Neural cell (in vitro differentiated cells): ENCODE measurements at regions not wholly inside any gene's neighbourhood (a gene's known extent, or its start where the extent isn't known, plus 50 kb on each side); places are given as distances from the start of the nearest gene placed in this dataset.

Experiments used
- H2AFZ ChIP-seq: fragments of 200-600, 300-800 bp; sonication (generic), shearing (Covaris generic); 2 replicates; pipeline ENCODE4 v1.6.0; 2014; ENCODE audit warnings: low read depth, mild to moderate bottlenecking, antibody characterized with exemption, low read length, moderate library complexity
- H3F3A ChIP-seq: fragments of 200-600 bp; shearing (Covaris generic); 2 replicates; pipeline ENCODE4 v1.6.1; 2016; ENCODE audit warnings: mild to moderate bottlenecking, moderate library complexity, mixed read lengths, antibody characterized with exemption, low read length; ENCODE audit not compliant: insufficient read depth, poor library complexity, severe bottlenecking
- H3K27ac ChIP-seq: fragments of 200-600, 300-800 bp; sonication (generic), shearing (Covaris generic); 2 replicates; pipeline ENCODE4 v1.5.1; 2014; ENCODE audit warnings: mild to moderate bottlenecking, low read length, moderate library complexity
- H3K27me3 ChIP-seq: fragments of 300-800, 200-600 bp; sonication (generic), shearing (Covaris generic); 2 replicates; pipeline ENCODE4 v1.6.0; 2014; ENCODE audit warnings: mild to moderate bottlenecking, low read depth, low read length, moderate library complexity; ENCODE audit not compliant: insufficient read depth
- H3K36me3 ChIP-seq: fragments of 300-800, 200-600 bp; sonication (generic), shearing (Covaris generic); 2 replicates; pipeline ENCODE4 v1.5.1; 2014; ENCODE audit warnings: mild to moderate bottlenecking, antibody characterized with exemption, low read length, moderate library complexity; ENCODE audit not compliant: insufficient read depth
- H3K4me2 ChIP-seq: fragments of 300-800, 200-600 bp; sonication (generic), shearing (Covaris generic); 2 replicates; pipeline ENCODE4 v1.6.0; 2014; ENCODE audit warnings: mild to moderate bottlenecking, low read length
- H3K4me3 ChIP-seq: fragments of 300-800, 200-600 bp; sonication (generic), shearing (Covaris generic); 2 replicates; pipeline ENCODE4 v1.5.1; 2014; ENCODE audit warnings: mild to moderate bottlenecking, low read length, moderate library complexity
- H3K79me2 ChIP-seq: fragments of 200-600 bp; shearing (Covaris generic); replicated peaks from 2 replicates; pipeline ENCODE4 v1.6.0; 2014; ENCODE audit warnings: mild to moderate bottlenecking, low read length, moderate library complexity; ENCODE audit not compliant: insufficient read depth
- H3K9ac ChIP-seq: fragments of 300-800, 200-600 bp; sonication (generic), shearing (Covaris generic); 2 replicates; pipeline ENCODE4 v1.6.1; 2016; ENCODE audit warnings: mild to moderate bottlenecking, low read length, mixed read lengths
- H3K9me2 ChIP-seq: fragments of 200-600 bp; shearing (Covaris generic); 2 replicates; pipeline ENCODE4 v1.6.1; 2016; ENCODE audit warnings: mild to moderate bottlenecking, low read length, mixed read lengths; ENCODE audit not compliant: insufficient read depth
- H3K9me3 ChIP-seq: fragments of 200-600, 300-800 bp; sonication (generic), shearing (Covaris generic); 2 replicates; pipeline ENCODE4 v1.6.1; 2016; ENCODE audit warnings: mild to moderate bottlenecking, mixed run types, low read length, moderate library complexity, mixed read lengths
- H4K20me1 ChIP-seq: fragments of 200-600 bp; shearing (Covaris generic); 2 replicates; pipeline ENCODE4 v1.6.1; 2016; ENCODE audit warnings: mild to moderate bottlenecking, mixed run types; ENCODE audit not compliant: insufficient read depth
- EP300 ChIP-seq: fragments of 450-650 bp; conservative IDR thresholded peaks from 2 replicates; pipeline ENCODE4 v1.6.1; 2014; ENCODE audit warnings: antibody characterized with exemption, mild to moderate bottlenecking, moderate library complexity; ENCODE audit not compliant: poor library complexity, severe bottlenecking
- EZH2 ChIP-seq: fragments of 200-600, 300-800 bp; shearing (Covaris generic), sonication (generic); IDR thresholded peaks from 2 replicates; pipeline ENCODE4 v1.6.1; 2014; ENCODE audit warnings: antibody characterized with exemption, low read length, borderline replicate concordance, mild to moderate bottlenecking; ENCODE audit not compliant: insufficient read depth, poor library complexity, severe bottlenecking
- MXI1 ChIP-seq: fragments of 450-650 bp; conservative IDR thresholded peaks from 2 replicates; pipeline ENCODE4 v1.6.1; 2014; ENCODE audit warnings: antibody characterized with exemption, mild to moderate bottlenecking; ENCODE audit not compliant: poor library complexity, severe bottlenecking
- POLR2AphosphoS5 ChIP-seq: IDR thresholded peaks from 2 replicates; pipeline ENCODE4 v1.6.1; 2012
- RAD21 ChIP-seq: fragments of 450-650 bp; conservative IDR thresholded peaks from 2 replicates; pipeline ENCODE4 v1.6.1; 2014; ENCODE audit warnings: antibody characterized with exemption, mild to moderate bottlenecking, moderate library complexity
- SMC3 ChIP-seq: fragments of 450-650 bp; conservative IDR thresholded peaks from 2 replicates; pipeline ENCODE4 v1.6.1; 2014; ENCODE audit warnings: antibody characterized with exemption, mild to moderate bottlenecking, moderate library complexity; ENCODE audit not compliant: poor library complexity
- TAF1 ChIP-seq: IDR thresholded peaks from 2 replicates; pipeline ENCODE4 v1.6.1; 2012; ENCODE audit warnings: low read depth
- TF ChIP-seq, protein P1 (sequence below): fragments of 450-650 bp; IDR thresholded peaks from 2 replicates; pipeline ENCODE4 v1.5.1; 2014; ENCODE audit warnings: antibody characterized with exemption, mild to moderate bottlenecking, moderate library complexity; ENCODE audit not compliant: poor library complexity, severe bottlenecking
- TF ChIP-seq, protein P2 (sequence below): IDR thresholded peaks from 2 replicates; pipeline ENCODE4 v1.6.1; 2012; ENCODE audit warnings: borderline replicate concordance

DNA sequence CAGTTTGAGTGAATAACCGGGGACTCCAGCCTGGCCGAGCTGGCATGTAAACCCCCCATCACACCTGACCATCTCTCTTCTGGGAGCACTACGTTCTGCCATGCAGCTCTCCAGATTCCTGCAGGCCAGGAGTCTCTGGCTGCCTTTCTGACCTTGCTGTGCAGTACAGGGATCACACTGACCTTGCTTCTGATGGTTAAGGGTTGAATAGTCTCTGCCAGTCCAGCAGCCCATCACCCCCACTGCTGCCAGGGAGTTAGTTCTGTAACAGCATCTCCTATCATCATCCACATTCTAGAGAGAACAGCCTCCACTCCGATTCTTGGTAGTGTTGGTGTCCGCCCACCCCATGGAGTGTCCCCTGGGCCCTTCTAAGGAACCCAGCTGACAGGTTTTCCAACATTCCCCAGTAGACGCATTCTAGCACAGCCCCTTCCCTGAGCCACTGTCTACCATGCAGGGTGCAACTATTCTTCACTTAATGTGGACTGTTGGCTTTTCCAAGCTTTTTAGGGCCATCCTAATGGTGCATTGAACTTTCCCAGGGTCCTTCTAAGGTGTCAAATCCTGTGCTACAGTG lies 109.8 kb downstream of the RIPK4 start:
- TF ChIP-seq SMC3 (no peak), EZH2 (no peak), MXI1 (no peak), EP300 (no peak), RAD21 (no peak), POLR2AphosphoS5 (no peak), TAF1 (no peak)
- TF ChIP-seq, protein P1, sequence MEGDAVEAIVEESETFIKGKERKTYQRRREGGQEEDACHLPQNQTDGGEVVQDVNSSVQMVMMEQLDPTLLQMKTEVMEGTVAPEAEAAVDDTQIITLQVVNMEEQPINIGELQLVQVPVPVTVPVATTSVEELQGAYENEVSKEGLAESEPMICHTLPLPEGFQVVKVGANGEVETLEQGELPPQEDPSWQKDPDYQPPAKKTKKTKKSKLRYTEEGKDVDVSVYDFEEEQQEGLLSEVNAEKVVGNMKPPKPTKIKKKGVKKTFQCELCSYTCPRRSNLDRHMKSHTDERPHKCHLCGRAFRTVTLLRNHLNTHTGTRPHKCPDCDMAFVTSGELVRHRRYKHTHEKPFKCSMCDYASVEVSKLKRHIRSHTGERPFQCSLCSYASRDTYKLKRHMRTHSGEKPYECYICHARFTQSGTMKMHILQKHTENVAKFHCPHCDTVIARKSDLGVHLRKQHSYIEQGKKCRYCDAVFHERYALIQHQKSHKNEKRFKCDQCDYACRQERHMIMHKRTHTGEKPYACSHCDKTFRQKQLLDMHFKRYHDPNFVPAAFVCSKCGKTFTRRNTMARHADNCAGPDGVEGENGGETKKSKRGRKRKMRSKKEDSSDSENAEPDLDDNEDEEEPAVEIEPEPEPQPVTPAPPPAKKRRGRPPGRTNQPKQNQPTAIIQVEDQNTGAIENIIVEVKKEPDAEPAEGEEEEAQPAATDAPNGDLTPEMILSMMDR = no peak
- TF ChIP-seq, protein P2, sequence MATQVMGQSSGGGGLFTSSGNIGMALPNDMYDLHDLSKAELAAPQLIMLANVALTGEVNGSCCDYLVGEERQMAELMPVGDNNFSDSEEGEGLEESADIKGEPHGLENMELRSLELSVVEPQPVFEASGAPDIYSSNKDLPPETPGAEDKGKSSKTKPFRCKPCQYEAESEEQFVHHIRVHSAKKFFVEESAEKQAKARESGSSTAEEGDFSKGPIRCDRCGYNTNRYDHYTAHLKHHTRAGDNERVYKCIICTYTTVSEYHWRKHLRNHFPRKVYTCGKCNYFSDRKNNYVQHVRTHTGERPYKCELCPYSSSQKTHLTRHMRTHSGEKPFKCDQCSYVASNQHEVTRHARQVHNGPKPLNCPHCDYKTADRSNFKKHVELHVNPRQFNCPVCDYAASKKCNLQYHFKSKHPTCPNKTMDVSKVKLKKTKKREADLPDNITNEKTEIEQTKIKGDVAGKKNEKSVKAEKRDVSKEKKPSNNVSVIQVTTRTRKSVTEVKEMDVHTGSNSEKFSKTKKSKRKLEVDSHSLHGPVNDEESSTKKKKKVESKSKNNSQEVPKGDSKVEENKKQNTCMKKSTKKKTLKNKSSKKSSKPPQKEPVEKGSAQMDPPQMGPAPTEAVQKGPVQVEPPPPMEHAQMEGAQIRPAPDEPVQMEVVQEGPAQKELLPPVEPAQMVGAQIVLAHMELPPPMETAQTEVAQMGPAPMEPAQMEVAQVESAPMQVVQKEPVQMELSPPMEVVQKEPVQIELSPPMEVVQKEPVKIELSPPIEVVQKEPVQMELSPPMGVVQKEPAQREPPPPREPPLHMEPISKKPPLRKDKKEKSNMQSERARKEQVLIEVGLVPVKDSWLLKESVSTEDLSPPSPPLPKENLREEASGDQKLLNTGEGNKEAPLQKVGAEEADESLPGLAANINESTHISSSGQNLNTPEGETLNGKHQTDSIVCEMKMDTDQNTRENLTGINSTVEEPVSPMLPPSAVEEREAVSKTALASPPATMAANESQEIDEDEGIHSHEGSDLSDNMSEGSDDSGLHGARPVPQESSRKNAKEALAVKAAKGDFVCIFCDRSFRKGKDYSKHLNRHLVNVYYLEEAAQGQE = no peak
- H4K20me1 ChIP-seq = no peaks in the 10 kb centered on the region
- no peaks in the 10 kb centered on the region for H3K9me3 ChIP-seq
- H3K27me3 ChIP-seq = no peaks in the 10 kb centered on the region
- no peak overlapping the region for H3K9ac ChIP-seq
- no peaks in the 10 kb centered on the region for H3F3A ChIP-seq
- no peak overlapping the region for H3K4me2 ChIP-seq
- H2AFZ ChIP-seq = no peak overlapping the region
- H3K9me2 ChIP-seq = no peaks in the 10 kb centered on the region
- no peaks in the 10 kb centered on the region for H3K36me3 ChIP-seq
- H3K27ac ChIP-seq = no peak overlapping the region
- H3K79me2 ChIP-seq = no peaks in the 10 kb centered on the region
- no peak overlapping the region for H3K4me3 ChIP-seq

DNA sequence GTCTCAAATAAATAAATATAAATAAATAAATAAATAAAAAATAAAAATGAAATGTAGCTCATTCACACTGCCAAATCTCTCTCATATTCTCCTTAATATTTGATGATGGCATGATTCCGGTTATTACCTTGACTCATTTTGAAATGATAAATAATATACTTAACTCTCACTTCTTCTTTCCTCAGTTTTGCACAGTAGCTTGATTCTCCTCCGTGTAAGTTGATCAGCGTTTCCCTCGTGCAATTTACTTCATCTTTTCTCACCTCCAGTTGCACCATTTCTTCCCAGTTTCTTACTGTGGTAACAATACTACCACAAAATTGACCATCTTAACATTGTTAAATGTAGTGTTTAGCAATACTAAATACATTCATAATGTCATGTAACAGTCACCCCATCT lies 111.6 kb downstream of the RIPK4 start:
- Histone ChIP-seq H3F3A (no peaks in the 10 kb centered on the region), H3K9me2 (no peaks in the 10 kb centered on the region), H3K9ac (no peak overlapping the region), H3K9me3 (no peaks in the 10 kb centered on the region), H3K4me2 (no peak overlapping the region), H3K27me3 (no peaks in the 10 kb centered on the region), H3K36me3 (no peaks in the 10 kb centered on the region), H3K27ac (no peak overlapping the region), H3K4me3 (no peak overlapping the region), H4K20me1 (no peaks in the 10 kb centered on the region), H2AFZ (no peak overlapping the region), H3K79me2 (no peaks in the 10 kb centered on the region)
- no peak for TF ChIP-seq SMC3
- TF ChIP-seq TAF1 = no peak
- no peak for TF ChIP-seq POLR2AphosphoS5
- TF ChIP-seq EP300 = no peak
- TF ChIP-seq MXI1 = no peak
- TF ChIP-seq, protein P2 = no peak
- TF ChIP-seq RAD21 = no peak
- TF ChIP-seq EZH2 = no peak
- TF ChIP-seq, protein P1 = no peak
